Astrocyte (in vitro differentiated cells and primary cell): ENCODE measurements at regions not wholly inside any gene's neighbourhood (a gene's known extent, or its start where the extent isn't known, plus 50 kb on each side); places are given as distances from the start of the nearest gene placed in this dataset.

Experiments used
- EZH2 ChIP-seq: IDR thresholded peaks from 2 replicates; pipeline ENCODE4 v1.6.1; 2012; ENCODE audit warnings: mild to moderate bottlenecking, low read length, inconsistent platforms; ENCODE audit not compliant: insufficient read depth
- TF ChIP-seq, protein P1 (sequence below): IDR thresholded peaks from 2 replicates; pipeline ENCODE4 v1.5.1; 2011; ENCODE audit warnings: low read depth, mild to moderate bottlenecking, inconsistent platforms, low read length, moderate library complexity; ENCODE audit not compliant: insufficient read depth

DNA sequence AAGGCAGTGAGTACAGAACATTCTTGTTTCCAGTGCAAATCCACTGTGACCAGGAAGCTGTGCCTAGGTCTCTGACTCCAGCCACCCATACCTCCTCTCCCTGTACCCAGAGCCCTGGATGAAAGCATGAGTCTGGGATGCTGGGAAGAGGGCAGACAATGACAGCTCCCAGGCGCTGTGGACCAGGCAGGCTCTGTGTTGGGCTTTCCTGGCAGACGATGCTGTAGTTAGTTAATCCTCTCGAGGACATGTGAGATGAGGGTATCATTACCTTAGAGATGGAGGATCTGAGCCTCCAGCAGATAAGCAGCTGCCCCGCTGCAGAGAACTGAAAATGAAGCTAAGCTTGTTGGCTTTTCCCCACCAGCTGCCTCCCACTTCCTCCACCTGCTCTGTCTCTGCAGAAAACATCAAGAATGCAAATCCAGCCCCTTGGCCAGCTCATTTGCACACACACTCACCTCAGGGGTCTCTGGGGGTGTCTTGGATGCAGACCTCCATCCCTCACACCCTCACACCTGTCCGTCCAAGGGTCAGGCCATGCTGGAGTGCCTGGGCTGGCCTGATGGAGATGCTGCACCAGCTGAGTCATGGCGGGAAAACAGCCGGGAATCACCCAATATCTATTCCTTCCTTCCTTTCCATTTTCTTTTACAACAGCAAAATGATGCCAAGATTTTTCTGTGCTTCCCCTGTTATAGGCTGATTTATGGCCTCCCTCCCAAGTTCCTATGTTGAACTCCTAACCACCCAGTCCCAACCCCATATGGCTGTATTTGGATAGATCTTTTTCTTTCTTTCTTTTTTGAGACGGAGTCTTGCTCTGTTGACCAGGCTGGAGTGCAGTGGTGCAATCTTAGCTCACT, 94.9 kb upstream of the SEPTIN5 start:
- TF ChIP-seq, protein P1, sequence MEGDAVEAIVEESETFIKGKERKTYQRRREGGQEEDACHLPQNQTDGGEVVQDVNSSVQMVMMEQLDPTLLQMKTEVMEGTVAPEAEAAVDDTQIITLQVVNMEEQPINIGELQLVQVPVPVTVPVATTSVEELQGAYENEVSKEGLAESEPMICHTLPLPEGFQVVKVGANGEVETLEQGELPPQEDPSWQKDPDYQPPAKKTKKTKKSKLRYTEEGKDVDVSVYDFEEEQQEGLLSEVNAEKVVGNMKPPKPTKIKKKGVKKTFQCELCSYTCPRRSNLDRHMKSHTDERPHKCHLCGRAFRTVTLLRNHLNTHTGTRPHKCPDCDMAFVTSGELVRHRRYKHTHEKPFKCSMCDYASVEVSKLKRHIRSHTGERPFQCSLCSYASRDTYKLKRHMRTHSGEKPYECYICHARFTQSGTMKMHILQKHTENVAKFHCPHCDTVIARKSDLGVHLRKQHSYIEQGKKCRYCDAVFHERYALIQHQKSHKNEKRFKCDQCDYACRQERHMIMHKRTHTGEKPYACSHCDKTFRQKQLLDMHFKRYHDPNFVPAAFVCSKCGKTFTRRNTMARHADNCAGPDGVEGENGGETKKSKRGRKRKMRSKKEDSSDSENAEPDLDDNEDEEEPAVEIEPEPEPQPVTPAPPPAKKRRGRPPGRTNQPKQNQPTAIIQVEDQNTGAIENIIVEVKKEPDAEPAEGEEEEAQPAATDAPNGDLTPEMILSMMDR: no peak
- no peak for TF ChIP-seq EZH2
